PC-3 (cell line): ENCODE measurements at regions not wholly inside any gene's neighbourhood (a gene's known extent, or its start where the extent isn't known, plus 50 kb on each side); places are given as distances from the start of the nearest gene placed in this dataset.

Source experiments
- EZH2 ChIP-seq: fragments of 300-600 bp; sonication (generic); IDR thresholded peaks from one replicate; pipeline ENCODE4 v1.6.1; 2017; ENCODE audit warnings: antibody characterized with exemption, mild to moderate bottlenecking, low read length; ENCODE audit not compliant: unreplicated experiment
- TF ChIP-seq, protein P1 (sequence below): fragments of 300-600 bp; sonication (generic); conservative IDR thresholded peaks from 2 replicates; pipeline ENCODE4 v1.5.1; 2017; ENCODE audit warnings: antibody characterized with exemption, low read depth, mild to moderate bottlenecking, low read length

DNA sequence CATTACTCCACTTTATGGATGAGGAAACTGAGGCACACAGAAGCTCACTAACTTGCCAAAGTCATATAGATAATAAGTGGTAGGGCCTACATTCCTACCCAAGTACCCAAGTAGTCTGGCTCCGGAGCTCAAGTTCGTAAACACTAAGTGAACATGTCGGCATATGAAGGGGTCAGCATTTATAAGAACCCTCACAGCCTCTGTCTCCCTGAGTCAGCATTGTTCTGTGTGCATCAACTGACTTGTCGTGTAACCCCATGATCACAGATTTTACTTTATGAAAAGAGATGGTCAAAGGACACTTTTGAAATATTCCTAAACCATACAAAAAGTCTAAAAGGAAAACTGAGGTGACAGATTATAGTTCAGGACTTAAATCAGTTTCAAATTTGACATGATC, 260.1 kb upstream of the CCDC54 start:
- TF ChIP-seq, protein P1, sequence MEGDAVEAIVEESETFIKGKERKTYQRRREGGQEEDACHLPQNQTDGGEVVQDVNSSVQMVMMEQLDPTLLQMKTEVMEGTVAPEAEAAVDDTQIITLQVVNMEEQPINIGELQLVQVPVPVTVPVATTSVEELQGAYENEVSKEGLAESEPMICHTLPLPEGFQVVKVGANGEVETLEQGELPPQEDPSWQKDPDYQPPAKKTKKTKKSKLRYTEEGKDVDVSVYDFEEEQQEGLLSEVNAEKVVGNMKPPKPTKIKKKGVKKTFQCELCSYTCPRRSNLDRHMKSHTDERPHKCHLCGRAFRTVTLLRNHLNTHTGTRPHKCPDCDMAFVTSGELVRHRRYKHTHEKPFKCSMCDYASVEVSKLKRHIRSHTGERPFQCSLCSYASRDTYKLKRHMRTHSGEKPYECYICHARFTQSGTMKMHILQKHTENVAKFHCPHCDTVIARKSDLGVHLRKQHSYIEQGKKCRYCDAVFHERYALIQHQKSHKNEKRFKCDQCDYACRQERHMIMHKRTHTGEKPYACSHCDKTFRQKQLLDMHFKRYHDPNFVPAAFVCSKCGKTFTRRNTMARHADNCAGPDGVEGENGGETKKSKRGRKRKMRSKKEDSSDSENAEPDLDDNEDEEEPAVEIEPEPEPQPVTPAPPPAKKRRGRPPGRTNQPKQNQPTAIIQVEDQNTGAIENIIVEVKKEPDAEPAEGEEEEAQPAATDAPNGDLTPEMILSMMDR = no peak
- TF ChIP-seq EZH2 = no peak
